ENCODE measurements at regions not wholly inside any gene's neighbourhood (a gene's known extent, or its start where the extent isn't known, plus 50 kb on each side); places are given as distances from the start of the nearest gene placed in this dataset.

GRCh38 chr11:29959488-29959887 lies 57.3 kb downstream of the KCNA4 start:
- Mint-ChIP-seq H3K27me3 (ENCODE audit: unreplicated experiment) (no peaks in the 10 kb centered on the region), H3K9me3 (ENCODE audit: low read depth, unreplicated experiment) (peaks cover 15% of the 10 kb centered on the region), H3K36me3 (ENCODE audit: insufficient read depth, unreplicated experiment) (no peaks in the 10 kb centered on the region), H3K4me3 (ENCODE audit: low read depth, unreplicated experiment) (no peak overlapping the region), H3K27ac (ENCODE audit: unreplicated experiment) (no peak overlapping the region), H3K4me1 (ENCODE audit: low read depth, unreplicated experiment) (no peaks in the 10 kb centered on the region)
- intact Hi-C loops (cut with micrococcal nuclease; ENCODE audit: unreplicated experiment), result no loop called here
- CTCF ChIA-PET, result no interaction called here
- no TSS peak for BruUV-seq (replicated peaks)
- TF ChIP-seq CTCF (IDR thresholded peaks at IDR 0.05; ENCODE audit: unreplicated experiment), result no peak
- DNase-seq, result no peak

- Mint-ChIP-seq H3K9me3 (ENCODE audit: low read depth, unreplicated experiment) (peaks cover 12% of the 10 kb centered on the region), H3K4me1 (ENCODE audit: low read depth, unreplicated experiment) (no peaks in the 10 kb centered on the region), H3K36me3 (ENCODE audit: insufficient read depth, unreplicated experiment) (no peaks in the 10 kb centered on the region), H3K27ac (ENCODE audit: unreplicated experiment) (no peak overlapping the region), H3K4me3 (ENCODE audit: low read depth, unreplicated experiment) (no peak overlapping the region), H3K27me3 (ENCODE audit: unreplicated experiment) (no peaks in the 10 kb centered on the region)
- no peak for TF ChIP-seq CTCF (IDR thresholded peaks at IDR 0.05; ENCODE audit: unreplicated experiment)
- CTCF ChIA-PET, result no interaction called here
- intact Hi-C loops (cut with micrococcal nuclease; ENCODE audit: unreplicated experiment), result no loop called here
- BruUV-seq (replicated peaks), result no TSS peak
- no peak for DNase-seq
Observed at GRCh38 chr11:29957431-29957830, 59.4 kb downstream of the KCNA4 start.

GRCh38 chr11:29956076-29956556 lies 60.7 kb downstream of the KCNA4 start:
- H3K36me3 Mint-ChIP-seq (ENCODE audit: insufficient read depth, unreplicated experiment), result no peaks in the 10 kb centered on the region
- intact Hi-C loops (cut with micrococcal nuclease; ENCODE audit: unreplicated experiment), result no loop called here
- no peaks in the 10 kb centered on the region for H3K4me1 Mint-ChIP-seq (ENCODE audit: low read depth, unreplicated experiment)
- TF ChIP-seq CTCF (IDR thresholded peaks at IDR 0.05; ENCODE audit: unreplicated experiment), result no peak
- DNase-seq, result no peak
- CTCF ChIA-PET, result no interaction called here
- BruUV-seq (replicated peaks), result no TSS peak
- H3K27ac Mint-ChIP-seq (ENCODE audit: unreplicated experiment), result no peak overlapping the region
- no peak overlapping the region for H3K4me3 Mint-ChIP-seq (ENCODE audit: low read depth, unreplicated experiment)
- H3K9me3 Mint-ChIP-seq (ENCODE audit: low read depth, unreplicated experiment), result peaks cover 14% of the 10 kb centered on the region
- H3K27me3 Mint-ChIP-seq (ENCODE audit: unreplicated experiment), result no peaks in the 10 kb centered on the region

GRCh38 chr11:29943347-29943746 lies 73.5 kb downstream of the KCNA4 start:
- BruUV-seq (replicated peaks), result no TSS peak
- H3K4me1 Mint-ChIP-seq (ENCODE audit: low read depth, unreplicated experiment), result no peaks in the 10 kb centered on the region

More at GRCh38 chr11:29943347-29943746, 73.5 kb downstream of the KCNA4 start:
- intact Hi-C loops (cut with micrococcal nuclease; ENCODE audit: unreplicated experiment), result no loop called here
- Mint-ChIP-seq H3K36me3 (ENCODE audit: insufficient read depth, unreplicated experiment) (no peaks in the 10 kb centered on the region), H3K27me3 (ENCODE audit: unreplicated experiment) (no peaks in the 10 kb centered on the region), H3K9me3 (ENCODE audit: low read depth, unreplicated experiment) (peaks cover 14% of the 10 kb centered on the region), H3K27ac (ENCODE audit: unreplicated experiment) (no peak overlapping the region), H3K4me3 (ENCODE audit: low read depth, unreplicated experiment) (no peak overlapping the region)
- TF ChIP-seq CTCF (IDR thresholded peaks at IDR 0.05; ENCODE audit: unreplicated experiment), result no peak
- no peak for DNase-seq
- CTCF ChIA-PET, result no interaction called here

Data from Calu3 (cell line).